ENCODE measurements at regions not wholly inside any gene's neighbourhood (a gene's known extent, or its start where the extent isn't known, plus 50 kb on each side); places are given as distances from the start of the nearest gene placed in this dataset.
A peak's percentile ranks its signal among the peaks of the same experiment; 100 is the strongest.

GRCh38 chr13:108551674-108552073, 77.7 kb upstream of the MYO16 start:
- no peak for TF ChIP-seq POLR2AphosphoS5 (IDR thresholded peaks at IDR 0.05)
- no peak for TF ChIP-seq POLR2A (IDR thresholded peaks at IDR 0.05)
- TF ChIP-seq CTCF (IDR thresholded peaks at IDR 0.05): no peak
- 75% methylated on average over 2 of the region's 2 CpGs for WGBS
- intact Hi-C loops (cut with DNase I): no loop called here

GRCh38 chr13:108558489-108558888, 70.9 kb upstream of the MYO16 start:
- Histone ChIP-seq H3K27me3 (replicated peaks; ENCODE audit: insufficient read depth) (no peaks in the 10 kb centered on the region), H3K4me3 (no peak overlapping the region), H3K27ac (no peak overlapping the region), H3K4me1 (replicated peaks) (no peaks in the 10 kb centered on the region), H3K36me3 (no peaks in the 10 kb centered on the region), H3K9me3 (no peaks in the 10 kb centered on the region)
- DNase-seq (ENCODE audit: low spot score): no peak
- intact Hi-C loops (cut with DNase I): no loop called here
- WGBS: 81% methylated on average over 4 of the region's 4 CpGs
- no peak for TF ChIP-seq POLR2AphosphoS5 (IDR thresholded peaks at IDR 0.05)
- no peak for TF ChIP-seq POLR2A (IDR thresholded peaks at IDR 0.05)
- no peak for TF ChIP-seq CTCF (IDR thresholded peaks at IDR 0.05)

More at GRCh38 chr13:108551674-108552073, 77.7 kb upstream of the MYO16 start:
- Histone ChIP-seq H3K4me3 (no peak overlapping the region), H3K9me3 (no peaks in the 10 kb centered on the region), H3K4me1 (replicated peaks) (no peaks in the 10 kb centered on the region), H3K27me3 (replicated peaks; ENCODE audit: insufficient read depth) (no peaks in the 10 kb centered on the region), H3K36me3 (no peaks in the 10 kb centered on the region), H3K27ac (no peak overlapping the region)
- no peak for DNase-seq (ENCODE audit: low spot score)

GRCh38 chr13:108560093-108560492, 69.3 kb upstream of the MYO16 start:
- Histone ChIP-seq H3K4me3 (no peak overlapping the region), H3K36me3 (no peaks in the 10 kb centered on the region), H3K27ac (no peak overlapping the region), H3K27me3 (replicated peaks; ENCODE audit: insufficient read depth) (no peaks in the 10 kb centered on the region), H3K4me1 (replicated peaks) (no peaks in the 10 kb centered on the region), H3K9me3 (no peaks in the 10 kb centered on the region)
- intact Hi-C loops (cut with DNase I): no loop called here
- no peak for TF ChIP-seq CTCF (IDR thresholded peaks at IDR 0.05)
- no peak for TF ChIP-seq POLR2AphosphoS5 (IDR thresholded peaks at IDR 0.05)
- TF ChIP-seq POLR2A (IDR thresholded peaks at IDR 0.05): no peak
- WGBS: 88% methylated on average over 3 of the region's 3 CpGs
- no peak for DNase-seq (ENCODE audit: low spot score)

GRCh38 chr13:108561149-108561548, 68.3 kb upstream of the MYO16 start:
- Histone ChIP-seq H3K36me3 (no peaks in the 10 kb centered on the region), H3K9me3 (no peaks in the 10 kb centered on the region), H3K27me3 (replicated peaks; ENCODE audit: insufficient read depth) (no peaks in the 10 kb centered on the region), H3K4me1 (replicated peaks) (no peaks in the 10 kb centered on the region), H3K27ac (no peak overlapping the region), H3K4me3 (no peak overlapping the region)
- TF ChIP-seq POLR2A (IDR thresholded peaks at IDR 0.05) (no peak), POLR2AphosphoS5 (IDR thresholded peaks at IDR 0.05) (peak; percentile 80)
- peak; percentile 39 for DNase-seq (ENCODE audit: low spot score)
- intact Hi-C loops (cut with DNase I): no loop called here
- 24% methylated on average over 2 of the region's 2 CpGs for WGBS

GRCh38 chr13:108566413-108567170, 62.8 kb upstream of the MYO16 start:
- no peaks in the 10 kb centered on the region for H3K27me3 ChIP-seq (replicated peaks; ENCODE audit: insufficient read depth)
- H3K9me3 ChIP-seq: no peaks in the 10 kb centered on the region
- no peak for TF ChIP-seq POLR2A (IDR thresholded peaks at IDR 0.05)
- TF ChIP-seq POLR2AphosphoS5 (IDR thresholded peaks at IDR 0.05): no peak
- no peak for TF ChIP-seq CTCF (IDR thresholded peaks at IDR 0.05)
- WGBS: 79% methylated on average over 2 of the region's 2 CpGs
- H3K36me3 ChIP-seq: no peaks in the 10 kb centered on the region
- no peak overlapping the region for H3K4me3 ChIP-seq
- H3K4me1 ChIP-seq (replicated peaks): no peaks in the 10 kb centered on the region
- intact Hi-C loops (cut with DNase I): no loop called here
- no peak for DNase-seq (ENCODE audit: low spot score)
- H3K27ac ChIP-seq: no peak overlapping the region
